Activated CD4-positive, alpha-beta memory T cell treated with anti-CD3 and anti-CD28 coated beads for 36 hours (primary cell): ENCODE measurements at regions not wholly inside any gene's neighbourhood (a gene's known extent, or its start where the extent isn't known, plus 50 kb on each side); places are given as distances from the start of the nearest gene placed in this dataset.

ENCODE experiments used
- CTCF ChIA-PET: fragments of 350-600 bp; sonication (Branson Sonifier 250); formaldehyde crosslinking; loops from one replicate; lab custom pipeline; 2021; ENCODE audit warnings: antibody characterized with exemption, inconsistent platforms; lab: Charles Lee
- POLR2A ChIA-PET: fragments of 350-600 bp; sonication (Branson Sonifier 250); formaldehyde crosslinking; loops from one replicate; lab custom pipeline; 2021; ENCODE audit warnings: antibody characterized with exemption; lab: Charles Lee
- DNase-seq: peaks from one replicate; pipeline ENCODE4 v3.0.0-alpha.2; 2020
- H3K27ac Mint-ChIP-seq: one replicate; pipeline ENCODE4 v1.8.0; 2021; ENCODE audit warnings: mixed read lengths
- H3K27me3 Mint-ChIP-seq: one replicate; pipeline ENCODE4 v1.8.0; 2021; ENCODE audit warnings: mixed read lengths
- H3K36me3 Mint-ChIP-seq: one replicate; pipeline ENCODE4 v1.8.0; 2021; ENCODE audit warnings: mixed read lengths
- H3K4me1 Mint-ChIP-seq: one replicate; pipeline ENCODE4 v1.8.0; 2021; ENCODE audit warnings: low read depth, mixed read lengths
- H3K4me3 Mint-ChIP-seq: one replicate; pipeline ENCODE4 v1.8.0; 2021; ENCODE audit warnings: mild to moderate bottlenecking, mixed read lengths
- H3K9me3 Mint-ChIP-seq: one replicate; pipeline ENCODE4 v1.8.0; 2021; ENCODE audit warnings: mixed read lengths
- intact Hi-C: fragments of 100-400 bp; cut with micrococcal nuclease; formaldehyde crosslinking; loops from one replicate; pipeline ENCODE4 v1.15.1; 2023

DNA sequence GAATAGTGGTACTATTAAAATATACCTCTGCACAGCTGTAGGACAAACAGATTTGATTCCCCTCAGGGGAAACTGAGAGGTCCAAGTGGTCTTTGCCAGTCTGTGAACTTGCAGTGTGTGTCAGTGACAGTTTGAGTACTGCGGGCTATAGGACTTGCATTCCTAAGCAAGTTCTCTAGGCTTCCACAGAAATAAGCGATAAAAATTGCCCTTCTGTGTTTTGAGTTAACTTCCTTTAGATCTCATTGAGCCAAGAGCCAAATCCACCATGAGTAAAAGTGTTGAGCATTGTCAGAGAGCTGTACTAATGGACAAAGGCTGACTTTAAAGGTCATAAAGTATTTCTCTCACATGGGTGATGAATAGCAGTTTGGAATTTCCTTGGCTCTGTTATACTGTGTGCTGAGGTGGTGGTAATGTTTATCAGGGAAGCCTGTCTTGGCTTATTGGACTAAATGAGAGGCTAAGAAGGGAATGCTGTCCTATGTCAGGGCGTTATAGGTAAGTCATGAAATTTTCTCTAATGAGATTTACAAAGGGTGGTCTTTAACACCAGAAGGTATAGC is 122.6 kb upstream of the MAP3K7 start:
- intact Hi-C loops, result no loop called here
- Mint-ChIP-seq H3K4me1 (no peaks in the 10 kb centered on the region), H3K4me3 (no peak overlapping the region), H3K27ac (no peak overlapping the region), H3K9me3 (no peaks in the 10 kb centered on the region), H3K27me3 (peaks cover 17% of the 10 kb centered on the region), H3K36me3 (no peaks in the 10 kb centered on the region)
- POLR2A ChIA-PET, result no interaction called here
- CTCF ChIA-PET, result no interaction called here
- no peak for DNase-seq

DNA sequence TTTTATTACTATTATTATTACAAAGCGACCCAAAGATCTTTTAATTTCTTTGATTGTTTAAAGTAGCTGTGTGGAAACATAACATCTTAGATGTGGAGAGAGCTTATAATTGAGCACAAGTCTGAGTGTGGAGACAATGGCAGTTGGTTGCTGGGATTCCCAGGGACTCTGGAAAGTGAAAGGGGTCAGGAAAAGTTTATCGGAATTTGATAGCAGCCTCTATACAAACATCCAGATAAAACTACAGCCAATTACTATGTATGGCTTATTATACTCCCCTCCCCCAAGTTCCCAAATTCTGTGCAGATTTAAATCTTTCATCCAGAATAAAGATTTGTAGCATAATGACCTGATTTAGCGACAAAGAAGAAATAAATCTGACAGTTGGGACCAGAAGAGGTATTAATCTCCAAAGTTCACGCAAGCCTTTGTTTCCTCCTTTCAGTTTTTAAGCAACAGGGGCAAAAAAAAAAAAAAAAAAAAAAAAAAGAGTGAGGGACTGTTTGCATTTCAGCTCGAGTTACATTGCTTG is 121.4 kb upstream of the MAP3K7 start:
- peaks cover 17% of the 10 kb centered on the region for H3K27me3 Mint-ChIP-seq
- no peaks in the 10 kb centered on the region for H3K9me3 Mint-ChIP-seq
- H3K4me3 Mint-ChIP-seq, result no peak overlapping the region
- CTCF ChIA-PET, result no interaction called here
- no peaks in the 10 kb centered on the region for H3K4me1 Mint-ChIP-seq
- DNase-seq, result no peak
- no peak overlapping the region for H3K27ac Mint-ChIP-seq
- no peaks in the 10 kb centered on the region for H3K36me3 Mint-ChIP-seq
- intact Hi-C loops, result no loop called here
- POLR2A ChIA-PET, result no interaction called here

DNA sequence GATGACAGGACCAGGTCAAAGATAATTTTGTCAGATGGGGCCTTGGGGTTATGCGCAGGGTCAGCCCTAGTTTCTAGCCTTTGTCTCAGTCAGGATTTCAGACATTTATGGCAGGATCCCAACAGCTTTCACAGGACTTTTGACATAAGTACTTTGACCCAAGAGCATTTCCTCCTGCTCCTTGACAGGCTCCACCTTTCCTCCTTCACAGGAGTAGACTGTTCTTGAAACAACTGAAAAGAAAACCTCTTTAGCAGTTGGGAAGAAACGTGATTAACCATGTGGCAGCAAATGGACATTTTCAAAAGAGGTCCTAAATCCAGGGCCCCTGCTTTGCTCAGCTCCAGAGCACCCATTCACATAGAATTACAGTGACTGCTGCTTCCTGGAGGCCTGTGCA is 120.4 kb upstream of the MAP3K7 start:
- H3K27me3 Mint-ChIP-seq, result peaks cover 15% of the 10 kb centered on the region
- POLR2A ChIA-PET, result no interaction called here
- DNase-seq, result no peak
- H3K9me3 Mint-ChIP-seq, result no peaks in the 10 kb centered on the region
- intact Hi-C loops, result no loop called here
- H3K36me3 Mint-ChIP-seq, result no peaks in the 10 kb centered on the region
- CTCF ChIA-PET, result no interaction called here
- no peak overlapping the region for H3K4me3 Mint-ChIP-seq
- H3K27ac Mint-ChIP-seq, result no peak overlapping the region
- no peaks in the 10 kb centered on the region for H3K4me1 Mint-ChIP-seq

DNA sequence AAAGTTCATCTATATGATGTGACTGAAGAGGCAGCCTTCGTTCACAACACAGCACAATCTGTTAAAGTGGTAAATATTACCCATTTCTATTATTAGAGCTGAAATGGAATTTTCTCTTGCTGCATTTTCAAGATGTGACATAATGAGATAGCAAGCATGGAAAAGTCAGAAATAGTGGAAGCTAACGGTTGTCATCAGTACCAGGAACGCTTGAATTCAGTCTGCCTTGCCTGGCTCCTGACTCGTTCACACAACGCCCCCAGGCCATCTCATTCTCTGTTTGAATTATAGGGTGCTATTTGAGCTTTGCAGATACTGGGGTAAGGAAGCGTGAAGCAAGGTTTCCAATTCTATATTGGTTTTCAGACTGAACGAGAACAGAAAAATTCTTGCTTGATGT is 116.5 kb upstream of the MAP3K7 start:
- Mint-ChIP-seq H3K27me3 (peaks cover 7% of the 10 kb centered on the region), H3K4me1 (peaks cover 5% of the 10 kb centered on the region), H3K4me3 (no peak overlapping the region), H3K36me3 (no peaks in the 10 kb centered on the region), H3K9me3 (no peaks in the 10 kb centered on the region), H3K27ac (no peak overlapping the region)
- POLR2A ChIA-PET, result no interaction called here
- no peak for DNase-seq
- CTCF ChIA-PET, result no interaction called here
- intact Hi-C loops, result no loop called here

DNA sequence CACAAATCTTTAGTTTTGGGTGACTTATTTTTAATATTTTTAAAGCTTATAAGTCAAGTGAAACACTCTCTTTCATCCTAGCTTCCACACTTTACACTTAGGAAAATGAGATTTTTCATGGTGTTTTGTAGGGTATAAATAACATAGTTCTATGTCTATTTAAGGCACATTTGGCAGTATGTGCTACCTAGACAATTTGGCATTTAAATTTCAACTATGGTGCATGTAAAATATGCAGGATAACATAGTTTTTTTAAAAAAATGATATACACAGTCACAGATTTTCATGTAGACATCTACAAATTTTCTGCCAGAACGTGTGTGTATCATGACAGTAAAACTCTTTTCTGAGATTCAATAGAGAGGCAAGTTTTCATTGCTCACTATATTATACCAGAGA is 115.1 kb upstream of the MAP3K7 start:
- Mint-ChIP-seq H3K4me1 (peaks cover 5% of the 10 kb centered on the region), H3K27ac (no peak overlapping the region), H3K36me3 (no peaks in the 10 kb centered on the region), H3K27me3 (peaks cover 6% of the 10 kb centered on the region), H3K9me3 (no peaks in the 10 kb centered on the region), H3K4me3 (no peak overlapping the region)
- intact Hi-C loops, result no loop called here
- ChIA-PET POLR2A (no interaction called here), CTCF (interaction anchor here (0.6 kb wide), 1 partner anchor 52 kb away, joined by 3 read pairs; no protein-coding TSS in a partner anchor)
- no peak for DNase-seq

DNA sequence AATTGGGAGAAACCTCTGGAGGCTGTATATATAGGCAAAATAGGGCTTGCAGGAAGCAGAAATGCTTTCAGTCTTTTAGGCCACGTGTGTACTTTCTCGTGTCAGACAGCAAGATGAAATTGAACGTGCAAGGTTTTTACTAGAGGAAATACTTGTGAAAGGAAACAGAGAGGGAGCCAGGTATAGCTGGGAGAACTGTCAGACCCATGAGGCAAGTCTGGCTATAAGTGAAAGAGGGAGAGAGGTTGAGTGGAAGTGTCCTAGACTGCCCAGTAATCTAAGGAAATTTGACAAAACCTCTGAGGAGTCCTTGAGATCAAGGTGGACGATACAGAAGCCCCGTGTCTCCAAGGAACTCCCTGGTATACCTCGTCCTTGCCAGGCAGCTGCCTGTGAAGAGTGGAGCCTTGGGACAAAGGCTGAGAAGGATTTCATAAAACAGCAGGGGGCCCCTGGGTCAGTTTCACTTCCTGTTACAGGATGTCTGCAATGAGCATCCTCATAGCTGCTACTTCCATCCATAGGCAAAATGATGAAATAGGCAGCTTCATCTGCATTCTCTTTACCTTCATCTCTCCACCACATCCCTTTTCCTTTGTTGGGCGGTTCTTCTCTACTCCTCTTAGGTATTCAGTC is 114.4 kb upstream of the MAP3K7 start:
- POLR2A ChIA-PET, result no interaction called here
- Mint-ChIP-seq H3K27me3 (peaks cover 4% of the 10 kb centered on the region), H3K36me3 (no peaks in the 10 kb centered on the region), H3K4me3 (no peak overlapping the region), H3K9me3 (no peaks in the 10 kb centered on the region), H3K27ac (no peak overlapping the region), H3K4me1 (peaks cover 5% of the 10 kb centered on the region)
- intact Hi-C loops, result no loop called here
- DNase-seq, result no peak
- CTCF ChIA-PET, result interaction anchor here (0.6 kb wide), 1 partner anchor 52 kb away, joined by 3 read pairs; no protein-coding TSS in a partner anchor

DNA sequence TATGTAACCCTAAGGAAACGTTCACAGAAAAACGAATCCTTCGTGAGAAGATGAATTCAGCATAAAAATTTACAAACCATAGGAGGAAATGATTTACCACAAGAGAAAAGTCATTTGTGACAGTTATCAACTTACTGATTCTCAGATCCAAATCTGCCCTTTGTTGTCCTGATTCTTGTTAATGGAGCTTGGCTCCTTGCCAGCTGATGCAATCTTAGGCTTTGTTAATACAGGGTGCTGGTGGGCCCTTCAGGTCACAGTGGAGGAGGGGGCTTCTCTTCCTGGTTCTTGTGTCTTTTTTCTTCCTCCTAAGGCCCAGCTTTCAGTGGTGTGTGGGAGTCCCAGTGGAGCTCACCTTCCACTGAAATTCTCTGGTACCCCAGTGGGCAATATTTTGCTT is 108.4 kb upstream of the MAP3K7 start:
- CTCF ChIA-PET, result no interaction called here
- intact Hi-C loops, result no loop called here

DNA sequence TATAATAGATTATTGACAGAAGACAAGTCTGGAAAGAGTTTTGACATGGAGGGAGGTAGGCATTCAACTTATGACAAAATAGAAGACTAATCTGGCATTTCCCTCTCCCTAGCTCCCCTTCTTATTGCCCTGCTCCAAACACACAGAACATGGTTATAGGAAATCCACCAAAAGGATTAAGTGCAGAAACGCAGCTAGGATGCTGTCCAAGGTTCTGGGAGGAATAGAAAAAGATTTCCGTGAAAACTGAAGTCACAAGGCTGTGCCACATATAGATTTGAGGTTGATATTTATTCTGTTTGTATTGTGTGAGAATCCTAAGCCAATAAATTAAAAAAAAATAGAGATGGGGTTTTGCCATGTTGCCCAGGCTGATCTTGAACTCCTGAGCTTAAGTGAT is 107.9 kb upstream of the MAP3K7 start:
- Mint-ChIP-seq H3K4me3 (no peak overlapping the region), H3K36me3 (no peaks in the 10 kb centered on the region), H3K4me1 (no peaks in the 10 kb centered on the region), H3K27ac (no peak overlapping the region), H3K27me3 (peaks cover 14% of the 10 kb centered on the region), H3K9me3 (no peaks in the 10 kb centered on the region)
- intact Hi-C loops, result no loop called here
- DNase-seq, result no peak
- ChIA-PET CTCF (no interaction called here), POLR2A (no interaction called here)

More for the DNA sequence above, 108.4 kb upstream of the MAP3K7 start:
- H3K27me3 Mint-ChIP-seq, result peaks cover 14% of the 10 kb centered on the region
- H3K36me3 Mint-ChIP-seq, result no peaks in the 10 kb centered on the region
- POLR2A ChIA-PET, result no interaction called here
- no peak overlapping the region for H3K4me3 Mint-ChIP-seq
- DNase-seq, result no peak
- H3K27ac Mint-ChIP-seq, result no peak overlapping the region
- H3K4me1 Mint-ChIP-seq, result no peaks in the 10 kb centered on the region
- no peaks in the 10 kb centered on the region for H3K9me3 Mint-ChIP-seq

DNA sequence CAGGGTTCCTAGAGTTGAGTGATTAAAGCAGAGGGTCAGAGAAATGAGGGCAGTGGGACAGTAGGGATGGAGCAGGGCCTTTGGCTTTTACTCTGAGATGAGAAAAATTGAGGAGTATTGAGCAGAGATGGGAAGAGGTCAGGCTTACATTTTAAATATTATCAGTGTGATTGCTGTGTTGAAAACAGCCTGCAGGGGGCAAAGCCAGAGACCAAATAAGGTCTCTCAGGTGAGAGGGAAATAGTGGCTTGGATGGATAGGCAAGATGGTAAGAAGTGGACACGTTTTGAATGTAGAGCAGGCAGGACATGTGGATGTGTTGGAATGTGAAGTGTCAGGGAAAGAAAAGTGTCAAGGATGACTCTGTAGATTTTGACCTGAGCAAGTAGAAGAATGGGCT is 105.0 kb upstream of the MAP3K7 start:
- Mint-ChIP-seq H3K9me3 (no peaks in the 10 kb centered on the region), H3K36me3 (no peaks in the 10 kb centered on the region), H3K27me3 (peaks cover 14% of the 10 kb centered on the region), H3K27ac (no peak overlapping the region), H3K4me1 (no peaks in the 10 kb centered on the region), H3K4me3 (no peak overlapping the region)
- intact Hi-C loops, result no loop called here
- CTCF ChIA-PET, result no interaction called here
- POLR2A ChIA-PET, result no interaction called here
- no peak for DNase-seq

DNA sequence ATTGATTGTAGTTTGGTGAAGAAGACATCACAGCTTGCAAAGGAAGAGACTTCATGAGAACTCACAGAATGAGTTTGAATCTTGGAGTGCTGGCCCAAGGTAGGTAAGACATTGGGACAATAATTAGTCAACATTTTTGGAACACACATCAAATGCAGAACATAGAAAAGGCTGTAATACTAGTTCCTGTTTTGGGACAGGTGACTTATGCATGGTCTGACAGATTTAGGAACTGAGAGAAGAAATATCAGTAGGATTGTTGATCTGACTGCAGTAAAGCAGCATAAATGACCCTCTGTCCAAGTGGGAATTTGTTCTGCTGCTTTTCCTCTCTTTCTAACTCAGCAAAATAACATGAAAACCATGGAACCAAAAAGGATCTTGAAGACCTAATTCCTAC is 102.3 kb upstream of the MAP3K7 start:
- no peaks in the 10 kb centered on the region for H3K4me1 Mint-ChIP-seq
- no peak overlapping the region for H3K4me3 Mint-ChIP-seq
- H3K9me3 Mint-ChIP-seq, result no peaks in the 10 kb centered on the region
- intact Hi-C loops, result no loop called here
- POLR2A ChIA-PET, result no interaction called here
- H3K27ac Mint-ChIP-seq, result no peak overlapping the region
- CTCF ChIA-PET, result no interaction called here
- no peak for DNase-seq
- peaks cover 20% of the 10 kb centered on the region for H3K27me3 Mint-ChIP-seq
- H3K36me3 Mint-ChIP-seq, result no peaks in the 10 kb centered on the region

DNA sequence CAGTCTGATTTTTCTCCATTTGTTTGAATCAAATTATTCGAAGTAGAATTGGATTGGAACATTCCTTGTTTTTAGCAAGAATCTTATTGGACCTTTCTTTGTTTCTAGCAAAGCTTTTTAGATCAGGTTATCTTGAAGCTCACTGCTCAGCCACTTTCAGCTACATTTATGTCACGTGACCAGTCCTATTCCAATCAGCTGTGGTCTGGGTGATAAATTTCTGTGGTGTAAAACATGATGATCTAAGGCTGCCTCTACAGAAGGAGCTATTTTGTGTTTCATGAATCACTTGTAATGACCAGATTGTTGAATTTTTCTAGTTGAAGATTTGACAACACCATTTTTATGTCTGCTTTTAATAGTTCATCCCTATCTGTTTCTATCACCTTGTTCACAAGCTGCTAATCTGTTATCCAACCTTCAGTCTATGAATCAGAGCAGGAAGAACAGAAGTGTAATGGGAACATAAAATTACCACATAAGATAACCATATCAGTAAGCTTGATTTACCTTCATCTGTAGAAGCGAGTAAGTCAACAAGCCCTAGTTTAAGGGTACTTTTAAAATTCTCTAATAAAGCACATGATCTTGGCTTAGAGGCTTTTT is 101.0 kb upstream of the MAP3K7 start:
- intact Hi-C loops, result no loop called here
- ChIA-PET POLR2A (no interaction called here), CTCF (no interaction called here)
- no peak overlapping the region for H3K27ac Mint-ChIP-seq
- DNase-seq, result no peak
- H3K9me3 Mint-ChIP-seq, result no peaks in the 10 kb centered on the region
- no peaks in the 10 kb centered on the region for H3K36me3 Mint-ChIP-seq
- H3K4me3 Mint-ChIP-seq, result no peak overlapping the region
- H3K27me3 Mint-ChIP-seq, result peaks cover 20% of the 10 kb centered on the region
- no peaks in the 10 kb centered on the region for H3K4me1 Mint-ChIP-seq

DNA sequence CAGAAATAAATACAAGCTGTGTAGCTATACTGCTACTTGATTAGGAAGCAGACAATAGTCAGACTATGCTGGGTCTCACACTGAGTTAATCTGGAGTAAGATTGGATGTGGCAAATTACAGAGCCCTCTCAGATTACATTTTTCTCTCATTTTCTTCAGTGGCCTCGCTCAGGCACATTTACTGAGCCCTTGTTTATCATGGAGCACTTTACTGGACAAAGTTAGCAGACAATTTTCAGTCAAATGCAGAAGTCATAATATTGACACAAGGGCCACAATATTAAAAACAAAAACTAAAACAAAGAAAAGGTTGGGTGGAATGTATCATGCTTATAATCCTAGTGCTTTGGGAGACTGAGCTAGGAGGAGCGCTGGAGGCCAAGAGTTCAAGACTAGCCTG is 95.0 kb upstream of the MAP3K7 start:
- H3K36me3 Mint-ChIP-seq, result no peaks in the 10 kb centered on the region
- no peaks in the 10 kb centered on the region for H3K4me1 Mint-ChIP-seq
- no peak overlapping the region for H3K4me3 Mint-ChIP-seq
- no peak overlapping the region for H3K27ac Mint-ChIP-seq
- H3K27me3 Mint-ChIP-seq, result peaks cover 9% of the 10 kb centered on the region
- DNase-seq, result no peak
- no peaks in the 10 kb centered on the region for H3K9me3 Mint-ChIP-seq
- ChIA-PET CTCF (no interaction called here), POLR2A (no interaction called here)
- intact Hi-C loops, result no loop called here
